GM23338 (cell line): ENCODE measurements at regions not wholly inside any gene's neighbourhood (a gene's known extent, or its start where the extent isn't known, plus 50 kb on each side); places are given as distances from the start of the nearest gene placed in this dataset.
A peak's percentile ranks its signal among the peaks of the same experiment; 100 is the strongest.

Experiments used
- ATAC-seq: fragments of 200-7000 bp; cut with Tn5 transposase; 3 replicates; pipeline ENCODE4 v1.9.1; 2020
- DNase-seq: peaks from one replicate; pipeline ENCODE4 v3.0.0-alpha.2; 2015; ENCODE audit warnings: low spot score
- H2AFZ ChIP-seq: fragments of 200-600 bp; sonication (generic); 2 replicates; pipeline ENCODE4 v1.8.0; 2016; ENCODE audit warnings: antibody characterized with exemption, mild to moderate bottlenecking, moderate library complexity
- H3F3A ChIP-seq: fragments of 200-600 bp; sonication (generic); replicated peaks from 2 replicates; pipeline ENCODE4 v1.8.0; 2017; ENCODE audit warnings: antibody characterized with exemption, mixed run types, low read depth
- H3K27ac ChIP-seq: fragments of 200-600 bp; sonication (generic); 2 replicates; pipeline ENCODE4 v1.6.1; 2016; ENCODE audit warnings: low read depth
- H3K27me3 ChIP-seq: fragments of 200-600 bp; sonication (generic); 2 replicates; pipeline ENCODE4 v1.8.0; 2016; ENCODE audit warnings: mild to moderate bottlenecking, mixed run types, moderate library complexity; ENCODE audit not compliant: insufficient read depth
- H3K36me3 ChIP-seq: fragments of 200-600 bp; sonication (generic); 2 replicates; pipeline ENCODE4 v1.8.0; 2016; ENCODE audit warnings: mild to moderate bottlenecking; ENCODE audit not compliant: insufficient read depth
- H3K4me1 ChIP-seq: fragments of 200-600 bp; sonication (generic); 2 replicates; pipeline ENCODE4 v1.8.0; 2016; ENCODE audit warnings: mild to moderate bottlenecking, moderate library complexity; ENCODE audit not compliant: insufficient read depth
- H3K4me2 ChIP-seq: fragments of 200-600 bp; sonication (generic); 2 replicates; pipeline ENCODE4 v1.7.1; 2017; ENCODE audit warnings: mixed run types
- H3K4me3 ChIP-seq: fragments of 200-600 bp; sonication (generic); 2 replicates; pipeline ENCODE4 v1.6.1; 2016; ENCODE audit warnings: mixed run types
- H3K79me2 ChIP-seq: fragments of 200-600 bp; sonication (generic); replicated peaks from 2 replicates; pipeline ENCODE4 v1.8.0; 2017; ENCODE audit warnings: mild to moderate bottlenecking; ENCODE audit not compliant: insufficient read depth
- H3K9me2 ChIP-seq: fragments of 200-600 bp; sonication (generic); 2 replicates; pipeline ENCODE4 v1.8.0; 2017; ENCODE audit not compliant: insufficient read depth
- H4K20me1 ChIP-seq: fragments of 200-600 bp; sonication (generic); replicated peaks from 2 replicates; pipeline ENCODE4 v1.8.0; 2017; ENCODE audit warnings: mild to moderate bottlenecking; ENCODE audit not compliant: insufficient read depth
- H3K27ac Mint-ChIP-seq: 2 replicates; pipeline ENCODE4 v1.8.0; 2020; ENCODE audit warnings: inconsistent platforms, mild to moderate bottlenecking, moderate library complexity, mixed read lengths
- H3K27me3 Mint-ChIP-seq: 3 replicates; pipeline ENCODE4 v1.8.0; 2022; ENCODE audit warnings: low read depth, mild to moderate bottlenecking, moderate library complexity, mixed read lengths, inconsistent platforms; ENCODE audit not compliant: insufficient read depth, poor library complexity
- H3K36me3 Mint-ChIP-seq: 3 replicates; pipeline ENCODE4 v1.8.0; 2021; ENCODE audit warnings: low read depth, mild to moderate bottlenecking, inconsistent platforms, moderate library complexity, mixed read lengths
- H3K4me1 Mint-ChIP-seq: 3 replicates; pipeline ENCODE4 v1.8.0; 2020; ENCODE audit warnings: mild to moderate bottlenecking, inconsistent platforms, mixed read lengths
- H3K4me3 Mint-ChIP-seq: 3 replicates; pipeline ENCODE4 v1.8.0; 2021; ENCODE audit warnings: moderate library complexity, mild to moderate bottlenecking, inconsistent platforms, mixed read lengths
- H3K9me3 Mint-ChIP-seq: 3 replicates; pipeline ENCODE4 v1.8.0; 2020; ENCODE audit warnings: moderate library complexity, mild to moderate bottlenecking, inconsistent platforms, mixed read lengths
- CREB1 ChIP-seq: fragments of 250-450 bp; sonication (Bioruptor Pico); IDR thresholded peaks from 2 replicates; pipeline ENCODE4 v1.5.0; 2020; ENCODE audit warnings: low read depth, mild to moderate bottlenecking, moderate library complexity
- EZH2 ChIP-seq: fragments of 200-600 bp; sonication (generic); IDR thresholded peaks from one replicate; pipeline ENCODE4 v1.8.0; 2017; ENCODE audit warnings: antibody characterized with exemption, mild to moderate bottlenecking, low read depth; ENCODE audit not compliant: unreplicated experiment
- EZH2phosphoT487 ChIP-seq: fragments of 200-600 bp; sonication (generic); IDR thresholded peaks from one replicate; pipeline ENCODE4 v1.8.1; 2018; ENCODE audit warnings: antibody characterized with exemption; ENCODE audit not compliant: unreplicated experiment
- JUNB ChIP-seq: IDR thresholded peaks from one replicate; pipeline ENCODE4 v1.6.1; 2016; ENCODE audit warnings: antibody characterized with exemption; ENCODE audit not compliant: unreplicated experiment
- NANOG ChIP-seq: IDR thresholded peaks from 2 replicates; pipeline ENCODE4 v1.6.1; 2016; ENCODE audit warnings: antibody characterized with exemption, borderline replicate concordance
- POLR2AphosphoS5 ChIP-seq: IDR thresholded peaks from 2 replicates; pipeline ENCODE4 v1.6.1; 2016; ENCODE audit warnings: antibody characterized with exemption, low read depth
- STAT1 ChIP-seq: IDR thresholded peaks from one replicate; pipeline ENCODE4 v1.6.1; 2016; ENCODE audit warnings: antibody characterized with exemption; ENCODE audit not compliant: unreplicated experiment
- ZNF114 ChIP-seq: fragments of 250-450 bp; sonication (Bioruptor Pico); IDR thresholded peaks from 2 replicates; pipeline ENCODE4 v1.5.0; 2020; ENCODE audit warnings: mild to moderate bottlenecking, moderate library complexity
- ZNF331 ChIP-seq: fragments of 250-450 bp; sonication (Bioruptor Pico); IDR thresholded peaks from 2 replicates; pipeline ENCODE4 v1.5.0; 2020; ENCODE audit warnings: low read depth, mild to moderate bottlenecking, moderate library complexity
- TF ChIP-seq, protein P1 (sequence below): fragments of 250-450 bp; sonication (Bioruptor Pico); IDR thresholded peaks from 2 replicates; pipeline ENCODE4 v1.5.0; 2020; ENCODE audit warnings: mild to moderate bottlenecking, moderate library complexity
- TF ChIP-seq, protein P2 (sequence below): IDR thresholded peaks from 2 replicates; pipeline ENCODE4 v1.6.1; 2016; ENCODE audit warnings: antibody characterized with exemption
- TF ChIP-seq, protein P3 (sequence below), 2 experiments: fragments of 200-600 bp in 1 of 2; sonication (generic) in 1 of 2; conservative IDR thresholded peaks; 2 replicates each; pipeline versions ENCODE4 v1.5.1 to v1.6.1; 2016 to 2017; ENCODE audit warnings: antibody characterized with exemption in 2 of 2, low read depth in 2 of 2, mild to moderate bottlenecking in 2 of 2, moderate library complexity in 1 of 2
- TF ChIP-seq, protein P4 (sequence below): IDR thresholded peaks from one replicate; pipeline ENCODE4 v1.6.1; 2018; ENCODE audit warnings: antibody characterized with exemption; ENCODE audit not compliant: unreplicated experiment

DNA sequence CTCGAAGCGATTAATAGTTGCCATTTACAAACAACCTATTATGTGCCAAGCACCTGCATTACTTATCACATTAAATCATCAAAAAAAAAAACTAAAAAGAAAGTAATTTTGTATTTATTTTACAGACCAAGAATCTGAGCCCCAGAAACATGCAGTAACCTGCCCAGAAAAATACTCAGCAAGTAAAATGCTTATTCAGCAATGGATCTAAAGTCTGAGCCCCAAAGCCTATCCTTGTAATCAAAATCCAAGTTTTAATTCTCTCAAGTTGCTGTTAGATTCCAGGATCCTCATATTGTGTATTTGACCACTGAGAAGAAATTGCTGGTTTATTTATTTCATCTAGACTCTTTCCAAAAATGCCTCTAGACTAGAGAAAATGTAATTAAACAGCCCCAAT, 783.3 kb upstream of the API5 start:
- Mint-ChIP-seq H3K9me3 (peaks cover 62% of the 10 kb centered on the region), H3K27ac (no peak overlapping the region), H3K36me3 (no peaks in the 10 kb centered on the region), H3K4me3 (no peak overlapping the region), H3K27me3 (no peaks in the 10 kb centered on the region), H3K4me1 (peaks cover 15% of the 10 kb centered on the region)
- no peak for DNase-seq
- no peak overlapping the region for H3K27ac ChIP-seq
- H3F3A ChIP-seq = no peaks in the 10 kb centered on the region
- ATAC-seq = no peak
- H2AFZ ChIP-seq = 0 out of 2 replicates have a peak overlapping the region, but pooled peaks have one; percentile 57
- H3K4me3 ChIP-seq = no peak overlapping the region
- no peaks in the 10 kb centered on the region for H3K9me2 ChIP-seq
- H3K4me2 ChIP-seq = no peak overlapping the region
- TF ChIP-seq, protein P1, sequence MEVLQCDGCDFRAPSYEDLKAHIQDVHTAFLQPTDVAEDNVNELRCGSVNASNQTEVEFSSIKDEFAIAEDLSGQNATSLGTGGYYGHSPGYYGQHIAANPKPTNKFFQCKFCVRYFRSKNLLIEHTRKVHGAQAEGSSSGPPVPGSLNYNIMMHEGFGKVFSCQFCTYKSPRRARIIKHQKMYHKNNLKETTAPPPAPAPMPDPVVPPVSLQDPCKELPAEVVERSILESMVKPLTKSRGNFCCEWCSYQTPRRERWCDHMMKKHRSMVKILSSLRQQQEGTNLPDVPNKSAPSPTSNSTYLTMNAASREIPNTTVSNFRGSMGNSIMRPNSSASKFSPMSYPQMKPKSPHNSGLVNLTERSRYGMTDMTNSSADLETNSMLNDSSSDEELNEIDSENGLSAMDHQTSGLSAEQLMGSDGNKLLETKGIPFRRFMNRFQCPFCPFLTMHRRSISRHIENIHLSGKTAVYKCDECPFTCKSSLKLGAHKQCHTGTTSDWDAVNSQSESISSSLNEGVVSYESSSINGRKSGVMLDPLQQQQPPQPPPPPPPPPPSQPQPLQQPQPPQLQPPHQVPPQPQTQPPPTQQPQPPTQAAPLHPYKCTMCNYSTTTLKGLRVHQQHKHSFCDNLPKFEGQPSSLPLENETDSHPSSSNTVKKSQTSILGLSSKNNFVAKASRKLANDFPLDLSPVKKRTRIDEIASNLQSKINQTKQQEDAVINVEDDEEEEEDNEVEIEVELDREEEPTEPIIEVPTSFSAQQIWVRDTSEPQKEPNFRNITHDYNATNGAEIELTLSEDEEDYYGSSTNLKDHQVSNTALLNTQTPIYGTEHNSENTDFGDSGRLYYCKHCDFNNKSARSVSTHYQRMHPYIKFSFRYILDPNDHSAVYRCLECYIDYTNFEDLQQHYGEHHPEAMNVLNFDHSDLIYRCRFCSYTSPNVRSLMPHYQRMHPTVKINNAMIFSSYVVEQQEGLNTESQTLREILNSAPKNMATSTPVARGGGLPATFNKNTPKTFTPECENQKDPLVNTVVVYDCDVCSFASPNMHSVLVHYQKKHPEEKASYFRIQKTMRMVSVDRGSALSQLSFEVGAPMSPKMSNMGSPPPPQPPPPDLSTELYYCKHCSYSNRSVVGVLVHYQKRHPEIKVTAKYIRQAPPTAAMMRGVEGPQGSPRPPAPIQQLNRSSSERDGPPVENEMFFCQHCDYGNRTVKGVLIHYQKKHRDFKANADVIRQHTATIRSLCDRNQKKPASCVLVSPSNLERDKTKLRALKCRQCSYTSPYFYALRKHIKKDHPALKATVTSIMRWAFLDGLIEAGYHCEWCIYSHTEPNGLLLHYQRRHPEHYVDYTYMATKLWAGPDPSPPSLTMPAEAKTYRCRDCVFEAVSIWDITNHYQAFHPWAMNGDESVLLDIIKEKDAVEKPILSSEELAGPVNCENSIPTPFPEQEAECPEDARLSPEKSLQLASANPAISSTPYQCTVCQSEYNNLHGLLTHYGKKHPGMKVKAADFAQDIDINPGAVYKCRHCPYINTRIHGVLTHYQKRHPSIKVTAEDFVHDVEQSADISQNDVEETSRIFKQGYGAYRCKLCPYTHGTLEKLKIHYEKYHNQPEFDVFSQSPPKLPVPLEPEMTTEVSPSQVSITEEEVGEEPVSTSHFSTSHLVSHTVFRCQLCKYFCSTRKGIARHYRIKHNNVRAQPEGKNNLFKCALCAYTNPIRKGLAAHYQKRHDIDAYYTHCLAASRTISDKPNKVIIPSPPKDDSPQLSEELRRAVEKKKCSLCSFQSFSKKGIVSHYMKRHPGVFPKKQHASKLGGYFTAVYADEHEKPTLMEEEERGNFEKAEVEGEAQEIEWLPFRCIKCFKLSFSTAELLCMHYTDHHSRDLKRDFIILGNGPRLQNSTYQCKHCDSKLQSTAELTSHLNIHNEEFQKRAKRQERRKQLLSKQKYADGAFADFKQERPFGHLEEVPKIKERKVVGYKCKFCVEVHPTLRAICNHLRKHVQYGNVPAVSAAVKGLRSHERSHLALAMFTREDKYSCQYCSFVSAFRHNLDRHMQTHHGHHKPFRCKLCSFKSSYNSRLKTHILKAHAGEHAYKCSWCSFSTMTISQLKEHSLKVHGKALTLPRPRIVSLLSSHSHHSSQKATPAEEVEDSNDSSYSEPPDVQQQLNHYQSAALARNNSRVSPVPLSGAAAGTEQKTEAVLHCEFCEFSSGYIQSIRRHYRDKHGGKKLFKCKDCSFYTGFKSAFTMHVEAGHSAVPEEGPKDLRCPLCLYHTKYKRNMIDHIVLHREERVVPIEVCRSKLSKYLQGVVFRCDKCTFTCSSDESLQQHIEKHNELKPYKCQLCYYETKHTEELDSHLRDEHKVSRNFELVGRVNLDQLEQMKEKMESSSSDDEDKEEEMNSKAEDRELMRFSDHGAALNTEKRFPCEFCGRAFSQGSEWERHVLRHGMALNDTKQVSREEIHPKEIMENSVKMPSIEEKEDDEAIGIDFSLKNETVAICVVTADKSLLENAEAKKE (CRISPR knock-in tag) = no peak
- TF ChIP-seq, protein P2, sequence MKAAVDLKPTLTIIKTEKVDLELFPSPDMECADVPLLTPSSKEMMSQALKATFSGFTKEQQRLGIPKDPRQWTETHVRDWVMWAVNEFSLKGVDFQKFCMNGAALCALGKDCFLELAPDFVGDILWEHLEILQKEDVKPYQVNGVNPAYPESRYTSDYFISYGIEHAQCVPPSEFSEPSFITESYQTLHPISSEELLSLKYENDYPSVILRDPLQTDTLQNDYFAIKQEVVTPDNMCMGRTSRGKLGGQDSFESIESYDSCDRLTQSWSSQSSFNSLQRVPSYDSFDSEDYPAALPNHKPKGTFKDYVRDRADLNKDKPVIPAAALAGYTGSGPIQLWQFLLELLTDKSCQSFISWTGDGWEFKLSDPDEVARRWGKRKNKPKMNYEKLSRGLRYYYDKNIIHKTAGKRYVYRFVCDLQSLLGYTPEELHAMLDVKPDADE = no peak
- TF ChIP-seq ZNF114 = no peak
- TF ChIP-seq CREB1 (CRISPR knock-in tag) = no peak
- no peak for TF ChIP-seq NANOG
- no peak for TF ChIP-seq ZNF331 (CRISPR knock-in tag)
- TF ChIP-seq, protein P3, sequence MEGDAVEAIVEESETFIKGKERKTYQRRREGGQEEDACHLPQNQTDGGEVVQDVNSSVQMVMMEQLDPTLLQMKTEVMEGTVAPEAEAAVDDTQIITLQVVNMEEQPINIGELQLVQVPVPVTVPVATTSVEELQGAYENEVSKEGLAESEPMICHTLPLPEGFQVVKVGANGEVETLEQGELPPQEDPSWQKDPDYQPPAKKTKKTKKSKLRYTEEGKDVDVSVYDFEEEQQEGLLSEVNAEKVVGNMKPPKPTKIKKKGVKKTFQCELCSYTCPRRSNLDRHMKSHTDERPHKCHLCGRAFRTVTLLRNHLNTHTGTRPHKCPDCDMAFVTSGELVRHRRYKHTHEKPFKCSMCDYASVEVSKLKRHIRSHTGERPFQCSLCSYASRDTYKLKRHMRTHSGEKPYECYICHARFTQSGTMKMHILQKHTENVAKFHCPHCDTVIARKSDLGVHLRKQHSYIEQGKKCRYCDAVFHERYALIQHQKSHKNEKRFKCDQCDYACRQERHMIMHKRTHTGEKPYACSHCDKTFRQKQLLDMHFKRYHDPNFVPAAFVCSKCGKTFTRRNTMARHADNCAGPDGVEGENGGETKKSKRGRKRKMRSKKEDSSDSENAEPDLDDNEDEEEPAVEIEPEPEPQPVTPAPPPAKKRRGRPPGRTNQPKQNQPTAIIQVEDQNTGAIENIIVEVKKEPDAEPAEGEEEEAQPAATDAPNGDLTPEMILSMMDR (conservative IDR thresholded peaks at IDR 0.05; ENCODE audit: low read depth in 2 of 2) = no peak
- TF ChIP-seq EZH2phosphoT487 = no peak
- TF ChIP-seq, protein P4, sequence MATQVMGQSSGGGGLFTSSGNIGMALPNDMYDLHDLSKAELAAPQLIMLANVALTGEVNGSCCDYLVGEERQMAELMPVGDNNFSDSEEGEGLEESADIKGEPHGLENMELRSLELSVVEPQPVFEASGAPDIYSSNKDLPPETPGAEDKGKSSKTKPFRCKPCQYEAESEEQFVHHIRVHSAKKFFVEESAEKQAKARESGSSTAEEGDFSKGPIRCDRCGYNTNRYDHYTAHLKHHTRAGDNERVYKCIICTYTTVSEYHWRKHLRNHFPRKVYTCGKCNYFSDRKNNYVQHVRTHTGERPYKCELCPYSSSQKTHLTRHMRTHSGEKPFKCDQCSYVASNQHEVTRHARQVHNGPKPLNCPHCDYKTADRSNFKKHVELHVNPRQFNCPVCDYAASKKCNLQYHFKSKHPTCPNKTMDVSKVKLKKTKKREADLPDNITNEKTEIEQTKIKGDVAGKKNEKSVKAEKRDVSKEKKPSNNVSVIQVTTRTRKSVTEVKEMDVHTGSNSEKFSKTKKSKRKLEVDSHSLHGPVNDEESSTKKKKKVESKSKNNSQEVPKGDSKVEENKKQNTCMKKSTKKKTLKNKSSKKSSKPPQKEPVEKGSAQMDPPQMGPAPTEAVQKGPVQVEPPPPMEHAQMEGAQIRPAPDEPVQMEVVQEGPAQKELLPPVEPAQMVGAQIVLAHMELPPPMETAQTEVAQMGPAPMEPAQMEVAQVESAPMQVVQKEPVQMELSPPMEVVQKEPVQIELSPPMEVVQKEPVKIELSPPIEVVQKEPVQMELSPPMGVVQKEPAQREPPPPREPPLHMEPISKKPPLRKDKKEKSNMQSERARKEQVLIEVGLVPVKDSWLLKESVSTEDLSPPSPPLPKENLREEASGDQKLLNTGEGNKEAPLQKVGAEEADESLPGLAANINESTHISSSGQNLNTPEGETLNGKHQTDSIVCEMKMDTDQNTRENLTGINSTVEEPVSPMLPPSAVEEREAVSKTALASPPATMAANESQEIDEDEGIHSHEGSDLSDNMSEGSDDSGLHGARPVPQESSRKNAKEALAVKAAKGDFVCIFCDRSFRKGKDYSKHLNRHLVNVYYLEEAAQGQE = no peak
- TF ChIP-seq JUNB = no peak
- TF ChIP-seq EZH2 = no peak
- TF ChIP-seq STAT1 = no peak
- TF ChIP-seq POLR2AphosphoS5 = no peak
- no peaks in the 10 kb centered on the region for H4K20me1 ChIP-seq
- H3K27me3 ChIP-seq = no peaks in the 10 kb centered on the region
- H3K79me2 ChIP-seq = no peaks in the 10 kb centered on the region
- no peaks in the 10 kb centered on the region for H3K36me3 ChIP-seq
- peaks cover 17% of the 10 kb centered on the region; the same call in 1 of the 2 replicates for H3K4me1 ChIP-seq
